Fibroblast of pulmonary artery (primary cell): ENCODE measurements at regions not wholly inside any gene's neighbourhood (a gene's known extent, or its start where the extent isn't known, plus 50 kb on each side); places are given as distances from the start of the nearest gene placed in this dataset.

Experiments
- DNase-seq: peaks from one replicate; pipeline ENCODE4 v3.0.0-alpha.2; 2010; ENCODE audit warnings: low read depth
- H3K4me3 ChIP-seq: replicated peaks from 2 replicates; pipeline ENCODE4 v1.5.1; 2011; ENCODE audit warnings: low read depth, mild to moderate bottlenecking, control low read depth, low read length, moderate library complexity
- CTCF ChIP-seq: IDR thresholded peaks from 2 replicates; pipeline ENCODE4 v1.5.1; 2011; ENCODE audit warnings: mild to moderate bottlenecking, control low read depth, low read length, inconsistent platforms; ENCODE audit errors: missing control alignments

GRCh38 chr12:42969355-42969754, 379.8 kb upstream of the PRICKLE1 start:
- no peak for TF ChIP-seq CTCF
- peak; percentile 54 for DNase-seq
- H3K4me3 ChIP-seq, result no peak overlapping the region

- no peak for TF ChIP-seq CTCF
- H3K4me3 ChIP-seq, result no peak overlapping the region
- no peak for DNase-seq
Observed at GRCh38 chr12:42968426-42968825, 378.9 kb upstream of the PRICKLE1 start.

GRCh38 chr12:42967850-42968249, 378.3 kb upstream of the PRICKLE1 start:
- no peak for TF ChIP-seq CTCF
- no peak overlapping the region for H3K4me3 ChIP-seq
- DNase-seq, result no peak

GRCh38 chr12:42963988-42964387, 374.4 kb upstream of the PRICKLE1 start:
- DNase-seq, result no peak
- TF ChIP-seq CTCF, result no peak
- no peak overlapping the region for H3K4me3 ChIP-seq

GRCh38 chr12:42962384-42962783, 372.8 kb upstream of the PRICKLE1 start:
- H3K4me3 ChIP-seq, result no peak overlapping the region
- DNase-seq, result no peak
- no peak for TF ChIP-seq CTCF

- no peak overlapping the region for H3K4me3 ChIP-seq
- DNase-seq, result peak; percentile 83
- TF ChIP-seq CTCF, result no peak
Observed at GRCh38 chr12:42961395-42961794, 371.8 kb upstream of the PRICKLE1 start.

GRCh38 chr12:42960087-42960527, 370.6 kb upstream of the PRICKLE1 start:
- no peak for DNase-seq
- TF ChIP-seq CTCF, result no peak
- no peak overlapping the region for H3K4me3 ChIP-seq
